ENCODE measurements at regions not wholly inside any gene's neighbourhood (a gene's known extent, or its start where the extent isn't known, plus 50 kb on each side); places are given as distances from the start of the nearest gene placed in this dataset.

GRCh38 chr3:163018664-163019063 is 1522.1 kb downstream of the OTOL1 start:
- in situ Hi-C loops (cut with HindIII; ENCODE audit: low sequenced_read_pairs): no loop called here

GRCh38 chr3:163019260-163019659 is 1522.7 kb downstream of the OTOL1 start:
- in situ Hi-C loops (cut with HindIII; ENCODE audit: low sequenced_read_pairs): no loop called here

- in situ Hi-C loops (cut with HindIII; ENCODE audit: low sequenced_read_pairs): no loop called here
Observed at GRCh38 chr3:163033652-163034051, 1537.0 kb downstream of the OTOL1 start.

GRCh38 chr3:163039636-163040035 is 1543.0 kb downstream of the OTOL1 start:
- in situ Hi-C loops (cut with HindIII; ENCODE audit: low sequenced_read_pairs): no loop called here

- in situ Hi-C loops (cut with HindIII; ENCODE audit: low sequenced_read_pairs): no loop called here
Observed at GRCh38 chr3:163043074-163043473, 1546.5 kb downstream of the OTOL1 start.

GRCh38 chr3:163045945-163046344 is 1549.3 kb downstream of the OTOL1 start:
- in situ Hi-C loops (cut with HindIII; ENCODE audit: low sequenced_read_pairs): no loop called here

- in situ Hi-C loops (cut with HindIII; ENCODE audit: low sequenced_read_pairs): no loop called here
Observed at GRCh38 chr3:163048881-163049280, 1552.3 kb downstream of the OTOL1 start.

- in situ Hi-C loops (cut with HindIII; ENCODE audit: low sequenced_read_pairs): no loop called here
Observed at GRCh38 chr3:163056874-163057497, 1560.4 kb downstream of the OTOL1 start.

GRCh38 chr3:163058031-163058854 is 1561.6 kb downstream of the OTOL1 start:
- in situ Hi-C loops (cut with HindIII; ENCODE audit: low sequenced_read_pairs): no loop called here

- in situ Hi-C loops (cut with HindIII; ENCODE audit: low sequenced_read_pairs): no loop called here
Observed at GRCh38 chr3:163071713-163072112, 1575.1 kb downstream of the OTOL1 start.

Data from DLD1 (cell line).